ENCODE measurements at regions not wholly inside any gene's neighbourhood (a gene's known extent, or its start where the extent isn't known, plus 50 kb on each side); places are given as distances from the start of the nearest gene placed in this dataset.

- H3K79me2 ChIP-seq: no peaks in the 10 kb centered on the region
- no peak for TF ChIP-seq EZH2 (IDR thresholded peaks at IDR 0.05; ENCODE audit: borderline replicate concordance)
- no peak for TF ChIP-seq EZH2phosphoT487 (IDR thresholded peaks at IDR 0.05; ENCODE audit: low read depth, severe bottlenecking, unreplicated experiment)
- no peak for TF ChIP-seq CTCF (IDR thresholded peaks at IDR 0.05; ENCODE audit: poor library complexity)
- peaks cover 21% of the 10 kb centered on the region for H3K4me1 ChIP-seq (ENCODE audit: insufficient read depth)
- no peaks in the 10 kb centered on the region for H3K36me3 ChIP-seq (replicated peaks; ENCODE audit: insufficient read depth, low read depth)
- H3K9me2 ChIP-seq (replicated peaks; ENCODE audit: insufficient read depth): no peaks in the 10 kb centered on the region
- no peak overlapping the region for H3K4me2 ChIP-seq
- H2AFZ ChIP-seq: no peak overlapping the region
- no peaks in the 10 kb centered on the region for H3K27me3 ChIP-seq
- no peak for DNase-seq (ENCODE audit: low spot score)
- no peak overlapping the region for H3K4me3 ChIP-seq
- 93% methylated on average over 4 of the region's 4 CpGs for WGBS (ENCODE audit: low lambda C conversion rate, missing lambda C conversion rate)
- no peaks in the 10 kb centered on the region for H4K20me1 ChIP-seq (ENCODE audit: insufficient read depth, poor library complexity, severe bottlenecking)
- H3K27ac ChIP-seq: no peak overlapping the region
- no peaks in the 10 kb centered on the region for H3K9me3 ChIP-seq (ENCODE audit: low read depth)
Measured at GRCh38 chr6:1254326-1254725, 57.6 kb upstream of the FOXQ1 start.

GRCh38 chr6:1253816-1254215 is 58.1 kb upstream of the FOXQ1 start:
- 95% methylated on average over 9 of the region's 9 CpGs for WGBS (ENCODE audit: low lambda C conversion rate, missing lambda C conversion rate)
- Histone ChIP-seq H3K9me3 (ENCODE audit: low read depth) (no peaks in the 10 kb centered on the region), H3K9me2 (replicated peaks; ENCODE audit: insufficient read depth) (no peaks in the 10 kb centered on the region), H3K4me3 (no peak overlapping the region), H3K4me2 (no peak overlapping the region), H2AFZ (no peak overlapping the region), H3K27ac (no peak overlapping the region), H3K27me3 (no peaks in the 10 kb centered on the region), H3K36me3 (replicated peaks; ENCODE audit: insufficient read depth, low read depth) (no peaks in the 10 kb centered on the region), H4K20me1 (ENCODE audit: insufficient read depth, poor library complexity, severe bottlenecking) (no peaks in the 10 kb centered on the region), H3K79me2 (no peaks in the 10 kb centered on the region), H3K4me1 (ENCODE audit: insufficient read depth) (peaks cover 21% of the 10 kb centered on the region)
- TF ChIP-seq CTCF (IDR thresholded peaks at IDR 0.05; ENCODE audit: poor library complexity) (no peak), EZH2 (IDR thresholded peaks at IDR 0.05; ENCODE audit: borderline replicate concordance) (no peak), EZH2phosphoT487 (IDR thresholded peaks at IDR 0.05; ENCODE audit: low read depth, severe bottlenecking, unreplicated experiment) (no peak)
- no peak for DNase-seq (ENCODE audit: low spot score)

- Histone ChIP-seq H3K4me2 (peak overlapping the region; percentile 18), H3K9me2 (replicated peaks; ENCODE audit: insufficient read depth) (no peaks in the 10 kb centered on the region), H3K27me3 (no peaks in the 10 kb centered on the region), H3K79me2 (no peaks in the 10 kb centered on the region), H3K27ac (peak overlapping the region; percentile 73), H2AFZ (no peak overlapping the region), H3K36me3 (replicated peaks; ENCODE audit: insufficient read depth, low read depth) (no peaks in the 10 kb centered on the region), H3K4me3 (no peak overlapping the region), H3K4me1 (ENCODE audit: insufficient read depth) (peaks cover 21% of the 10 kb centered on the region), H3K9me3 (ENCODE audit: low read depth) (no peaks in the 10 kb centered on the region), H4K20me1 (ENCODE audit: insufficient read depth, poor library complexity, severe bottlenecking) (no peaks in the 10 kb centered on the region)
- WGBS (ENCODE audit: low lambda C conversion rate, missing lambda C conversion rate): 75% methylated on average over 13 of the region's 13 CpGs
- DNase-seq (ENCODE audit: low spot score): no peak
- no peak for TF ChIP-seq CTCF (IDR thresholded peaks at IDR 0.05; ENCODE audit: poor library complexity)
- TF ChIP-seq EZH2 (IDR thresholded peaks at IDR 0.05; ENCODE audit: borderline replicate concordance): no peak
- TF ChIP-seq EZH2phosphoT487 (IDR thresholded peaks at IDR 0.05; ENCODE audit: low read depth, severe bottlenecking, unreplicated experiment): no peak
Measured at GRCh38 chr6:1251198-1252155, 60.4 kb upstream of the FOXQ1 start.

Data from hepatocyte (in vitro differentiated cells).